Right ventricle myocardium inferior (tissue), 1 donor: ENCODE measurements at regions not wholly inside any gene's neighbourhood (a gene's known extent, or its start where the extent isn't known, plus 50 kb on each side); places are given as distances from the start of the nearest gene placed in this dataset.
A peak's percentile ranks its signal among the peaks of the same experiment; 100 is the strongest.

Source experiments
- ATAC-seq: fragments of 200-7000 bp; cut with Tn5 transposase; one replicate; pipeline ENCODE4 v1.9.1; 2020; ENCODE audit warnings: mild to moderate bottlenecking, moderate library complexity
- DNase-seq: peaks from one replicate; pipeline ENCODE4 v3.0.0; 2021; ENCODE audit errors: missing footprints
- intact Hi-C: fragments of 100-400 bp; cut with DNase I; formaldehyde crosslinking; loops from one replicate; pipeline ENCODE4 v1.11.0; 2022
- donor health status: DM: no; HTN: yes; CAD: no; lungs with severe emphysema.

GRCh38 chr13:74674720-74675119 lies 540.5 kb upstream of the KLF12 start:
- intact Hi-C loops: no loop called here
- ATAC-seq (no peak), DNase-seq (no peak)

GRCh38 chr13:74669149-74669548 lies 534.9 kb upstream of the KLF12 start:
- DNase-seq (no peak), ATAC-seq (no peak)
- intact Hi-C loops: no loop called here

GRCh38 chr13:74667656-74668203 lies 533.5 kb upstream of the KLF12 start:
- DNase-seq (no peak), ATAC-seq (no peak)
- intact Hi-C loops: no loop called here

- intact Hi-C loops: no loop called here
- DNase-seq: peak; percentile 69
- peak; percentile 54 for ATAC-seq
Observed at GRCh38 chr13:74662905-74663304, 528.7 kb upstream of the KLF12 start.

GRCh38 chr13:74661851-74662250 lies 527.6 kb upstream of the KLF12 start:
- ATAC-seq (no peak), DNase-seq (no peak)
- intact Hi-C loops: no loop called here

GRCh38 chr13:74657765-74658164 lies 523.6 kb upstream of the KLF12 start:
- intact Hi-C loops: no loop called here
- ATAC-seq (no peak), DNase-seq (no peak)

- DNase-seq: no peak
- intact Hi-C loops: no loop called here
- no peak for ATAC-seq
Observed at GRCh38 chr13:74651121-74651520, 516.9 kb upstream of the KLF12 start.

- intact Hi-C loops: no loop called here
- ATAC-seq: no peak
- no peak for DNase-seq
Observed at GRCh38 chr13:74647991-74648390, 513.8 kb upstream of the KLF12 start.

- intact Hi-C loops: no loop called here
- ATAC-seq: no peak
- no peak for DNase-seq
Observed at GRCh38 chr13:74647211-74647610, 513.0 kb upstream of the KLF12 start.

GRCh38 chr13:74646091-74646490 lies 511.9 kb upstream of the KLF12 start:
- intact Hi-C loops: no loop called here
- no peak for ATAC-seq
- no peak for DNase-seq

- ATAC-seq (no peak), DNase-seq (no peak)
- intact Hi-C loops: no loop called here
Observed at GRCh38 chr13:74645586-74645985, 511.4 kb upstream of the KLF12 start.

- ATAC-seq (peak; percentile 44), DNase-seq (no peak)
- intact Hi-C loops: no loop called here
Observed at GRCh38 chr13:74644229-74644628, 510.0 kb upstream of the KLF12 start.

- intact Hi-C loops: no loop called here
- ATAC-seq: no peak
Observed at GRCh38 chr13:74641586-74641985, 507.4 kb upstream of the KLF12 start.

GRCh38 chr13:74633734-74634133 lies 499.5 kb upstream of the KLF12 start:
- ATAC-seq (no peak), DNase-seq (no peak)
- intact Hi-C loops: no loop called here

More at GRCh38 chr13:74641586-74641985, 507.4 kb upstream of the KLF12 start:
- no peak for DNase-seq

- DNase-seq (no peak), ATAC-seq (no peak)
- intact Hi-C loops: no loop called here
Observed at GRCh38 chr13:74629985-74630384, 495.8 kb upstream of the KLF12 start.

- DNase-seq (no peak), ATAC-seq (no peak)
- intact Hi-C loops: no loop called here
Observed at GRCh38 chr13:74625541-74625940, 491.3 kb upstream of the KLF12 start.

- intact Hi-C loops: no loop called here
- DNase-seq: no peak
- ATAC-seq: no peak
Observed at GRCh38 chr13:74623761-74624160, 489.6 kb upstream of the KLF12 start.

GRCh38 chr13:74622284-74622683 lies 488.1 kb upstream of the KLF12 start:
- no peak for DNase-seq
- no peak for ATAC-seq
- intact Hi-C loops: no loop called here

- DNase-seq (no peak), ATAC-seq (no peak)
- intact Hi-C loops: no loop called here
Observed at GRCh38 chr13:74620711-74621110, 486.5 kb upstream of the KLF12 start.

- DNase-seq (no peak), ATAC-seq (no peak)
- intact Hi-C loops: no loop called here
Observed at GRCh38 chr13:74620308-74620707, 486.1 kb upstream of the KLF12 start.

- ATAC-seq (no peak), DNase-seq (no peak)
- intact Hi-C loops: no loop called here
Observed at GRCh38 chr13:74597526-74597925, 463.3 kb upstream of the KLF12 start.

- no peak for DNase-seq
- ATAC-seq: no peak
- intact Hi-C loops: no loop called here
Observed at GRCh38 chr13:74596691-74597090, 462.5 kb upstream of the KLF12 start.
